Thyroid gland (tissue), 4 donors: ENCODE measurements at regions not wholly inside any gene's neighbourhood (a gene's known extent, or its start where the extent isn't known, plus 50 kb on each side); places are given as distances from the start of the nearest gene placed in this dataset.

Experiments used
- DNase-seq, 2 donors: peaks; one replicate each; pipeline ENCODE4 v3.0.0-alpha.2; 2019
- H3K27ac ChIP-seq, 3 donors: fragments of 200-600 bp; sonication (generic); 1 replicate in 2 of 3; 2 replicates in 1 of 3; pipeline ENCODE4 v1.5.1; 2016 to 2019; ENCODE audit warnings: mild to moderate bottlenecking in 1 of 3, moderate library complexity in 1 of 3
- H3K27me3 ChIP-seq: fragments of 200-600 bp; sonication (generic); one replicate; pipeline ENCODE4 v1.5.1; 2019
- H3K36me3 ChIP-seq, 2 donors: fragments of 200-600 bp; sonication (generic); one replicate each; pipeline ENCODE4 v1.5.1; 2016 to 2019
- H3K4me1 ChIP-seq, 2 donors: fragments of 200-600 bp; sonication (generic); one replicate each; pipeline ENCODE4 v1.5.1; 2017 to 2019
- H3K4me3 ChIP-seq, 3 donors: fragments of 200-600 bp; sonication (generic); replicated peaks in 1 of 3; 1 replicate in 2 of 3; 2 replicates in 1 of 3; pipeline ENCODE4 v1.5.1; 2016; ENCODE audit warnings: mild to moderate bottlenecking in 1 of 3
- H3K9me3 ChIP-seq: fragments of 200-600 bp; sonication (generic); one replicate; pipeline ENCODE4 v1.5.1; 2017
- CTCF ChIP-seq, 6 experiments: fragments of 200-600 bp in 3 of 6; fragments of 450-650 bp in 3 of 6; sonication (generic) in 3 of 6; IDR thresholded peaks; one replicate each; pipeline ENCODE4 v1.5.1; 2016 to 2019; ENCODE audit warnings: antibody characterized with exemption in 6 of 6, mild to moderate bottlenecking in 2 of 6, inconsistent platforms in 1 of 6, moderate library complexity in 1 of 6
- POLR2A ChIP-seq, 2 donors: fragments of 450-650 bp; IDR thresholded peaks; one replicate each; pipeline ENCODE4 v1.6.1; 2017; ENCODE audit warnings: antibody characterized with exemption in 2 of 2, mild to moderate bottlenecking in 2 of 2, moderate library complexity in 1 of 2
- WGBS, 2 donors: methylation state at CpG; one replicate each; pipeline ENCODE4 v1.1.5; 2017; 5-methylcytosine and 5-hydroxymethylcytosine counted together
- intact Hi-C: fragments of 100-400 bp; cut with DNase I; formaldehyde crosslinking; loops from one replicate; pipeline ENCODE4 v1.15.1; 2023

- no peak for DNase-seq
- TF ChIP-seq CTCF (IDR thresholded peaks at IDR 0.05) (no peak), POLR2A (IDR thresholded peaks at IDR 0.05) (no peak)
- 91 to 93% methylated on average over 16 of the region's 16 CpGs for WGBS, 2 donors
- Histone ChIP-seq H3K4me3 (no peak overlapping the region), H3K9me3 (no peaks in the 10 kb centered on the region), H3K4me1 (peaks cover 27 to 32% of the 10 kb centered on the region in 2 donors), H3K27me3 (no peaks in the 10 kb centered on the region), H3K27ac (peak overlapping the region in 1 of 3 donors; percentile 61), H3K36me3 (no peaks in the 10 kb centered on the region)
- intact Hi-C loops = no loop called here
Measured at GRCh38 chr1:245091171-245091621, 63.6 kb upstream of the KIF26B start.

GRCh38 chr1:245090491-245091090 lies 64.2 kb upstream of the KIF26B start:
- H3K36me3 ChIP-seq = no peaks in the 10 kb centered on the region
- intact Hi-C loops = no loop called here
- no peak for TF ChIP-seq POLR2A (IDR thresholded peaks at IDR 0.05)
- TF ChIP-seq CTCF (IDR thresholded peaks at IDR 0.05) = no peak
- 90 to 94% methylated on average over 11 of the region's 11 CpGs for WGBS, 2 donors
- H3K9me3 ChIP-seq = no peaks in the 10 kb centered on the region
- no peak overlapping the region for H3K4me3 ChIP-seq
- no peaks in the 10 kb centered on the region for H3K27me3 ChIP-seq
- peaks cover 25 to 30% of the 10 kb centered on the region in 2 donors for H3K4me1 ChIP-seq
- H3K27ac ChIP-seq = peak overlapping the region in 1 of 3 donors; percentile 61
- DNase-seq = no peak

- TF ChIP-seq POLR2A (IDR thresholded peaks at IDR 0.05) (no peak), CTCF (IDR thresholded peaks at IDR 0.05) (no peak)
- H3K27me3 ChIP-seq = no peaks in the 10 kb centered on the region
- intact Hi-C loops = no loop called here
- H3K36me3 ChIP-seq = no peaks in the 10 kb centered on the region
- no peaks in the 10 kb centered on the region for H3K9me3 ChIP-seq
- no peak overlapping the region for H3K27ac ChIP-seq
- DNase-seq = no peak
- no peak overlapping the region for H3K4me3 ChIP-seq
- peaks cover 8 to 16% of the 10 kb centered on the region in 2 donors for H3K4me1 ChIP-seq
- 92 to 93% methylated on average over 4 of the region's 4 CpGs for whole genome bisulfite sequencing, 2 donors
Measured at GRCh38 chr1:245087723-245088122, 67.1 kb upstream of the KIF26B start.

- TF ChIP-seq CTCF (IDR thresholded peaks at IDR 0.05) = no peak
- no peak for TF ChIP-seq POLR2A (IDR thresholded peaks at IDR 0.05)
- no peaks in the 10 kb centered on the region for H3K27me3 ChIP-seq
- H3K36me3 ChIP-seq = no peaks in the 10 kb centered on the region
- H3K27ac ChIP-seq = no peak overlapping the region
- no peak overlapping the region for H3K4me3 ChIP-seq
- no peak for DNase-seq
- H3K9me3 ChIP-seq = no peaks in the 10 kb centered on the region
- H3K4me1 ChIP-seq = peaks cover 0 to 3% of the 10 kb centered on the region in 2 donors
- WGBS, 2 donors = 91 to 93% methylated on average over 4 of the region's 4 CpGs
- intact Hi-C loops = no loop called here
Measured at GRCh38 chr1:245086389-245086969, 68.3 kb upstream of the KIF26B start.

GRCh38 chr1:245085508-245086095 lies 69.2 kb upstream of the KIF26B start:
- WGBS, 2 donors = 84 to 94% methylated on average over 9 of the region's 9 CpGs
- Histone ChIP-seq H3K9me3 (no peaks in the 10 kb centered on the region), H3K27me3 (no peaks in the 10 kb centered on the region), H3K4me3 (no peak overlapping the region), H3K36me3 (no peaks in the 10 kb centered on the region), H3K4me1 (no peaks in the 10 kb centered on the region), H3K27ac (no peak overlapping the region)
- DNase-seq = no peak
- TF ChIP-seq CTCF (IDR thresholded peaks at IDR 0.05) = no peak
- TF ChIP-seq POLR2A (IDR thresholded peaks at IDR 0.05) = no peak
- intact Hi-C loops = no loop called here
